Superior temporal gyrus (tissue), 1 donor: ENCODE measurements at regions not wholly inside any gene's neighbourhood (a gene's known extent, or its start where the extent isn't known, plus 50 kb on each side); places are given as distances from the start of the nearest gene placed in this dataset.

Experiments used
- DNase-seq: peaks from one replicate; pipeline ENCODE4 v3.0.0-alpha.2; 2016; ENCODE audit errors: extremely low spot score

- no peak for DNase-seq
Measured at GRCh38 chr11:32002311-32002710, 88.6 kb upstream of the RCN1 start.

DNA sequence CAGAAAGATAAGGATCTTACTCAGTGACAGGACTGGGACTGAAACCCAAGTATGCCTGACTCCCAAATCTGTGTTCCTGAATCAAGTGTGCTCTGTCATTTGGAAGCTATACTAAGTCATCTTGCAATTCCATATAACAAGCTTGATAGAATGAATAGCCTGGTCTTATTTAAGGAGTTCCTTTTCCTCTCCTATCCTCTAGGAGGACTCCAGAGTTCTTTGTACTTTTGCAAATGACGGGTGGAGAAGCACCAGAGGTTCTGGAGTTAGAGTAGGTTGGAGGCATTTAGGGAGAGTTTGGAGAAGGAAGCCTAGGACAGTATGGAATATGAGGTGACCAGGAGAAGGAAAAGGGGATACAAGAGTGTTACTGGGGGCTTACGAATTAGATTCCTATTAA is 92.9 kb upstream of the RCN1 start:
- DNase-seq = no peak

GRCh38 chr11:31996159-31996881 is 94.6 kb upstream of the RCN1 start:
- DNase-seq = no peak

GRCh38 chr11:31995525-31996094 is 95.3 kb upstream of the RCN1 start:
- no peak for DNase-seq

DNA sequence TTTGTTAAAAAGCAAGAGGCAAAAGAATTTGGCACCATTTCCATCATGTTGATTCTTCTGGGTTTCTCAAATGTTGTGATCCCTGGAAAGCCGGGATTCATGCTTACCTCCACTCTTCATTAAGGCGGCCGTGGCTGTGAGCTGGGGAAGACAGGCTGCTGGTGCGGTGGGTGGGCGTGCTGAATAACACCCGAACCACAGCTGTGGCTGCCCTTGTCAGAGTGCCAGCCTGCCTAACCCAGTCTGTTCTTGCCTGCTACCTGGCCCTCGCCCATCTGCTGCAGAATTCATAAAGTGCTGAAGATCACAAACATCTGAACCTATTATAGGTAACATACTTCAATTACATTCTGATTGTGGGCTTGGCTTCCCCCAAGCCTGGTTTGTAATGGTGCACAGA is 95.8 kb upstream of the RCN1 start:
- DNase-seq = no peak

DNA sequence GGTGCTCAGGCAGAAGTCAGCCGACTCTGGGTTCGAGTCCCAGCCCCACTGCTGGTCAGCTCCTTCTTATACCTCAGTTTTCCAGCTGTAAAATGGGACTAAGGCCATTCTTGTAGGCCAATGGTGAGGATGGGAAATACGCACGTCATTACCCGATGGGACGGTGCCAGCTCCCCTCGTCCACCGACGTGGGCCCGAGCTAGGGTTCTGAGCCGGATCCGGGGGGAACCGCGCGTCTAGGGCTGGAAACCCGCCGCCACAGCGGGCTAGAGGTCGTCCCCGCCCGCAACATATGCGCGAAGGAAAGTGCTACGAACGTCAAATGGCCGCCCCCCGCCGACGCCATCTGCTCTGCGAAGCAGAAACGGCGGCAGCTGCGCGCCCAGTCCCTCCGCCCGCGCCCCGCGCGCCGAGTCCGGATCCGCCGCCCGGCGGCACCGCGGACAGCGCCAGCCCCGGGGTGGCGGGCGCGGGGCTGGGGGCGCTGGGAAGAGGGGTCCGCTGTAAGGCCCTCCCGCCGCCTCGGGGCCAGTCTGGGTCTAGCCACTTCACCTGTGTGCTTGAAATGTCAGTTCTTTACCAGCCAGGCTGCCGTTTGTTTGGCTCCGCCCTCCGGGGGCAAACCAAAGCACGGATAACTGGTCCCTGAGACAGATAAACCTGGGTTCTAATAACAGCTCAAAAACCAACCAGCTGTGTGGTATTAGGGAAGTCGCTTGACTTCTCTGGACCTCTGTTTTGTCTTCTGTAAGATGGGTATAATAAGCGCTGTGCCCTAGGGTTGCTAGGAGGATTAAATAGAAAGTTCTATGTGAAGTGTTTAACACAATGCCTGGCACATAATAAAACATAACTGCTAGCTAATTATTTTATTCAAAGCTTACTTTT is 103.5 kb upstream of the RCN1 start:
- DNase-seq = no peak

DNA sequence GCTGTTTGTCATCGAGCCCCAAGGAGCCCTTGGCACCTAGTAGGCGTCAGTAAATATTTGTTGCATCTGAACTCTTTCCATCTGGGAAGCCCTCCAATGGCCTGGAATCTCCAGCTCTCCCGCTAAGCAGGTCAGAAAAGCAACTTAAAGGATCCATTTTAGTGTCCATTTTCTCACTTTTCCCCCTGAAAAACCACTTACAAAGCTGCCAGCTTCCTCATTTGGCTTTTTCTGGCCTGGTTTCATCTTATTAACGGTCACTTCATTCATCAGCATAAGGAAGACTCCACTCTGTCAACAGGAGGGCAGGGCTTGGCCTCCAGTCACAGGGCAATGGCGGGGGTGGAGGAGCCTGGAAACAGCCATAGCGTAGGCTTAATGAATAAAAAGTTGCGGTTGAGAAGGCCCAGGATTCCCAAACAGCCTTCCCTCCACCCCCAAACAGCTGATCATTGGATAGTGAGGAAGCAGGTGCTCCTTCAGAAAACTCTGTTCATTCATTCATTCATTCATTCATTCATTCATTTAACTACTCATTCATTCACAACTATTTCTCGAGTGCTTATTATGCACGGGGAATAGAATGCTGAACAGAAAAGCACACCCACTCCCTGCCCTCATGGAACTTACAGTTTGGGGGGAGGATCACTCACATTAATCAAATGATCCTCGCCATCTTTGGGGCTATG is 104.5 kb upstream of the RCN1 start:
- DNase-seq = no peak

DNA sequence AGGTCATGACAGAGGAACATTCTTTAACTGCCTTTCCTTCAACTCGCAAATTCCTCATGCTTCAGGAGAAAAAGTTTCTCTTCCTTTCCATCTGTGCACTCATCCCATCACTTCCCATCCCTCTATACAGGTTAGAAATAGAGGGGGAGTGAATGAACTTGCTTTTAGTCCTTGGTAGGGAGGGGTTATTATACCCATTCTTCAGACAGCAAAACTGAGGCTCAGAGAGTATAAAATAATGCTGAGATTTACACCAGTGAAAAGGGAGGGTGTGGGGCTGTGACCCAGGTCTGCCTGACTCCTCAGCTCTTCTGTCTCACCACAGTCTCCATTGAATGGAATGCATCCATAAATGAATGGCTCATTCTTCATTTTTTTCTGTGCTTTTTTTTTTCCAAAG is 109.4 kb upstream of the RCN1 start:
- DNase-seq = no peak

- DNase-seq = no peak
Measured at GRCh38 chr11:31977343-31977742, 113.5 kb upstream of the RCN1 start.

DNA sequence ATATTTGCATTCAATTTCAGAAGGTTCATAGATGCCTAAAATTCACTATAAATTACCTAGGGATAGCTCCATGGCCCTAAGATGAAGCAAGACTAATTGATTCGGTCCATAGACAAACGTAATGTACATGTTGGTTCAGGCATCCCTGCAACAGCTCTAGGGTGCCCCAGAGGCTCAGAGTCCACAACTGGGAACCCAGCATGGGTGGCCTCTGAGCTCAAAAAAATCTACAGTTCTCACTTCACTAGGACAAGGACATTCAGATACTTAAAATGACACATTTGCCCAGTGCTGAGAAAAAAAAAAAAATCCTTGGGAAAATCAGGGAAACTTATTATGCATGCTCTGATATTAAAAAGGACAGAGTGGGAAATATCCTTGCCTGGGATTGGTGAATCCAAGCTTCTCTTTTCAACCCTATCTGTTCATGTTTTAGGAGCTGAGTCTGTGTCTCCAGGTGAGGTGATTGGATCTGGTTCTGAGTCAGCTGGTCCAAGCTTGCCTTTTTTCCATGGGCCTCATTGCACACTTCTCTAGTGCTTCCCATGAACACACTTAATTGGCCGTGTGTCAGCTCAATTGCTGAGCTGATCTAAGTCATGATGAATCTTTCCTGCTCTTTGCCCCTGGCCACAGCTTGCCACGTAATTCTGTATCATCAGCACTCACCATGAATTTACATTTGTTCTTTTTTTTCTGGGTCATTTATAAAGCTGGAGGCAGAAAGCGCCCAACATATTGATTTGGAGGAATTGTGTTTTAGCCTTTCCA is 116.3 kb upstream of the RCN1 start:
- DNase-seq = no peak

DNA sequence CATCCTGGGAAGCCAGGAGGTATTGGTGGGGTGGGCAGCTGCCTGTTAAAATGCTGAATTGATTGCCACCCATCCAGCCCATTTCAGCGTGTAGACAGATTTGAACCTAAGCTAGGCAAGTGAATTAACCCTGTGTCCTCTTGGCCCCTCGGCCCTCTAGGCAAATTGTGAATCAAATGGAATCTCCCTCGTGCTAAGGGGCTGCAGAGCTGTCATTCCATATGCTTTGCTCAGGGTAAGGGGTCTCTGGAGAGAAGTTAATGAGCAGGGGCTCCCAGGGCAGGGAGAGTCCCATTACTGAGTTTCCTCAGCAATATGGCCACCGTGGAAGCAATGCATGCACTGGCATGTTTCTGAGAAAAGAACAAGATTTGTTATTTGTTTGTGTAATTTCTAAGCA is 117.7 kb upstream of the RCN1 start:
- no peak for DNase-seq

GRCh38 chr11:31972623-31973022 is 118.3 kb upstream of the RCN1 start:
- no peak for DNase-seq

DNA sequence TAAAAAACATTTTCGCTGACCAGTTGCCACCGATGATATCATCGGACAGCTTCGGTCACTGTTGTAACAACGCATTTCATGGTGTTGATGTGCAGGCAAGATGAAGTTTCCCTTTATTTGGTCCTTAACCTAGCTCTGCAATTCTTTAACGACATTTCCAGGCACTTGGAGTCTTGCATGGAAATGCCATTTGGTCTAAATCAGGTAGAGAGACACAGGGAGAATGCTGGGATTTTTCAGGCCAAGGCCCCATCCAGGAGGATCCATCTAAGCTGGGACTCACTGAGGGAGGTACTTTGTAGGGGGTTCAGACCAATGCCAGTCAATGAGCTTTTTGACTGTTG is 121.5 kb upstream of the RCN1 start:
- DNase-seq = no peak

- DNase-seq = no peak
Measured at GRCh38 chr11:31968461-31969358, 122.2 kb upstream of the RCN1 start.

DNA sequence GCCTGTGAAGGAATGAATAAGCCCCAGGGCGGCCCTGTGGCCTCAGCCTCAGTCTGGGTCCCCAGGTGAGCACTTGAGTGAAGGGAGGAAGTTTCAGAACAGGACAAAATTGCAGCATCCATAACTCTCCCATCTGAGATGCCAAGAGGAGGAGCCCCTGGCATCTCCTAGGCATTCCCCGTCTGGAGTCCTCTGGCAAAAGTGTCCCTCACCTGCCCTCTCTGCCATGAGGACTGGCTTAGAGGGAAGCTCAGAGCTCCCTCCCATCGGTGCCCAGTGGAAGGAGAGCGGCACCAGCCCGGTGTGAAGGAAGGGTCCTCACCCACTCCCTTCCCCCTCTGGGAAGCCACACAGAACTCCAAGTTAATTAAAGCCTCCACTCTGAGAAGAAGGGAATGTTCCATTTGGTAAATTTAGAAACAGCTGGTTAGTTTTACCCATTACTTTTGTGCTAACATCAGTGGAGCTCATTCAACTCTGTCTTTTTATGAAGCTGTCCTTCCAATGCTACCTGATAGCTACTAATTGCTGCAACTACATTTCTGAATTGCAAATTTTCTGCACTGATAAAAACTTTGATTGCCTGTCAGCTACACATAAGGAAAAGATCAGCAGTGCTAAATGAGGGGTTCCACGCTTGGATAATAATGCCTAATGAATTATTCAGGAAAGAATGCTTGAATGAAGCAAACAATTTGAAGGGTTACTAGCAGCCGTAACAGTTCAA is 123.3 kb upstream of the RCN1 start:
- no peak for DNase-seq

DNA sequence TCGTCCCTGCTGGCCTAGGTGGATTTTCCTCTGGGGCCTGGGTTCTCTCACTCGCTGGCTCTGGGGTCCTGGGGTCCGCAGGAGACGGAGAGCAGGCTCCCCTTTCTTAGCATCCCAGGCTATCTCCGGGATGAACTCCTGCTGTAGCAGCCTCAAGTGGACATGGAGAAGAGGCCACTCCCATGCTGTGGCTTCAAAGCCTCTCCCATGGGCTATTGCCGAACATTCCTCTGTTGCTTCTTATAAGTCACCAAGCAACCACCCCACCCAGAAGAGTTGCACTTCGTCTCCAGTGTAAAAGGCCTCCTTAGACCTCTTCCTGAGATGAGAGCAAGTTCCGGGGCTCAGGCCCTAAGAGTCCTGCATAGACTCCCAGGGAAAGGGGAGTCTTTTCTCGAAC is 124.0 kb upstream of the RCN1 start:
- no peak for DNase-seq

- no peak for DNase-seq
Measured at GRCh38 chr11:31964181-31964580, 126.7 kb upstream of the RCN1 start.

DNA sequence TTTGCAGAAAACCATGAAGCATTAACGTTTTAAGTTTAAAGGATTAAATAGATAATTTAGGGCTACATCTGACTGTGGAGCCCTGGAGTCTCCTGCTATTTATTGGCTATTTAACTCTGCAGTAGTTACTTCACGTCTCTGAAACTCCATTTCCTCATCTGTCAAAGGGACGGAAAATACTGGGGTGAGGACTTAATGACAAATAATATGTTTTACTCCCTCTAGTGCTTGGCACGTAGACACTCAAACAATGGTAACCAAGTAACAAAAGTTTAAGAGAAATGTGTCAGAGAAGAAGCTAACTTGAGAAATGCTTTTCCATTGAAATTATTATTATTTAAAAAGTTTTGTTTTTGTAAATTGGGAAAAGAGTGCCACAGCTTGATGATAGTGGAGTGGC is 130.7 kb upstream of the RCN1 start:
- no peak for DNase-seq

DNA sequence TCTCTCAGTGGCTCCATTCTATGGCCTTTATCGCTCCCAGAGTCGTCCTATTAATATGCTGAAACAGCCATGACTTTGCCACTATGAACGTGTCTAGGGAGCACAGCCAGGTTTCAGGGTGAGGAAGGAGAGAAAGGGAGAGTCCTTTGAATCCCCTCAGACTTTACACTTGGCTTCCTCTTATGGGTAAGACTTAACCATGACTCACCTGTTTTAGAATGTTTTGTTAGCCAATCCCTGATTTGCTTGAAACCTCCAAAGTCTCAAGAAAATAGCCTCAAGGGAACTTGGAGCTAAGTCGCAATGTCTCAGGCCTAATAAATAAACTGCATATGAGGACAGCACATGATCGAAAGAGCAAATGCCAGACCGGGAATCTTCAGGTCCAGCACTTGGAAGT is 131.2 kb upstream of the RCN1 start:
- DNase-seq = no peak
